ENCODE measurements at regions not wholly inside any gene's neighbourhood (a gene's known extent, or its start where the extent isn't known, plus 50 kb on each side); places are given as distances from the start of the nearest gene placed in this dataset.

GRCh38 chr3:118187221-118187620, 847.4 kb downstream of the IGSF11 start:
- no peaks in the 10 kb centered on the region for H3K27me3 ChIP-seq (ENCODE audit: low read depth)
- no peak overlapping the region for H3K27ac ChIP-seq (replicated peaks)
- no peaks in the 10 kb centered on the region for H3K4me1 ChIP-seq
- TF ChIP-seq CTCF (IDR thresholded peaks at IDR 0.05; ENCODE audit: borderline replicate concordance) = no peak
- H3K36me3 ChIP-seq = no peaks in the 10 kb centered on the region
- no peak overlapping the region for H3K4me3 ChIP-seq
- intact Hi-C loops (cut with micrococcal nuclease) = no loop called here
- H3K9me3 ChIP-seq (replicated peaks) = peaks cover 38% of the 10 kb centered on the region
- DNase-seq = no peak

DNA sequence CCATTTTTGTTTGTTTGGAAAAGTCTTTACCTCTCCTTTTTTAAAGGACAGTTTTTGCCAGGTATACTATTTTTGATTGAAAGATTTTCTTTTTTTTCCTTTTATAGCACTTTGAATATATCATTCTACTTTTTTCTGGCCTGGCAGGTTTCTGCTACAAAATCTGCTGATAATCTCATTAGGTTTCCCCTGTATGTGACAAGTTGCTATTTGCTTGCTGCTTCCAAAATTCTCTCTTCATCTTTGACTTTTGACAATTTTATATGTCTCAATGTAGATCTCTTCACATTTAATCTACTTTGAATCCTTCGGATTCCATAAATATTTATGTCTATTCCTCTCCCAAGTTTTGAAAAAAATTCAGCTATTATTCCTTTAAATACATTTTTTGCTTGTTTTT, 838.5 kb downstream of the IGSF11 start:
- TF ChIP-seq CTCF (IDR thresholded peaks at IDR 0.05; ENCODE audit: borderline replicate concordance) = no peak
- intact Hi-C loops (cut with micrococcal nuclease) = no loop called here
- no peak for DNase-seq
- no peaks in the 10 kb centered on the region for H3K4me1 ChIP-seq
- no peaks in the 10 kb centered on the region for H3K27me3 ChIP-seq (ENCODE audit: low read depth)
- H3K4me3 ChIP-seq = no peak overlapping the region
- H3K27ac ChIP-seq (replicated peaks) = no peak overlapping the region
- no peaks in the 10 kb centered on the region for H3K36me3 ChIP-seq
- H3K9me3 ChIP-seq (replicated peaks) = peaks cover 91% of the 10 kb centered on the region

DNA sequence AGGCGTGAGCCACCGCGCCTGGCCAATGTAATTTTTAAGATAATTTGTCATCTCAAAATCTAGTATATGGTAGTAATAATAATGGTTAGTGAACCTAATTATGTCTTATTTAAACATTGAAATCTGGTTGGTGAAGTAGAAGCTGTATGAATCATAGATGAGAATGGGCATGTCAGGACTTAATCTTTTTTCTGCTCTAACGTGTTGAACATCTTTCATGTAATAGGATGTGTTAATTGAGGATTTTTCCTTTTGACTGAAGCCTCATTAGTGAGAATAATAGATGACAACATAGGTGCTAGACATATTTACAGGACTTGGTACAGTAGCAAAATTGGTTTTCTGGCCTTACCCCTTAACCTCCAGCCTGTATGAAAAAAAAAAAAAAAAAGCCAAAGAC, 835.6 kb downstream of the IGSF11 start:
- no peak for TF ChIP-seq CTCF (IDR thresholded peaks at IDR 0.05; ENCODE audit: borderline replicate concordance)
- intact Hi-C loops (cut with micrococcal nuclease) = no loop called here
- Histone ChIP-seq H3K27ac (replicated peaks) (no peak overlapping the region), H3K4me3 (no peak overlapping the region), H3K27me3 (ENCODE audit: low read depth) (no peaks in the 10 kb centered on the region), H3K4me1 (no peaks in the 10 kb centered on the region), H3K9me3 (replicated peaks) (peaks cover 94% of the 10 kb centered on the region), H3K36me3 (no peaks in the 10 kb centered on the region)
- DNase-seq = no peak

- Histone ChIP-seq H3K27me3 (ENCODE audit: low read depth) (no peaks in the 10 kb centered on the region), H3K27ac (replicated peaks) (no peak overlapping the region), H3K4me1 (no peaks in the 10 kb centered on the region), H3K36me3 (no peaks in the 10 kb centered on the region), H3K4me3 (no peak overlapping the region), H3K9me3 (replicated peaks) (peaks cover 55% of the 10 kb centered on the region)
- intact Hi-C loops (cut with micrococcal nuclease) = no loop called here
- TF ChIP-seq CTCF (IDR thresholded peaks at IDR 0.05; ENCODE audit: borderline replicate concordance) = no peak
- DNase-seq = no peak
These were observed 830.5 kb downstream of the IGSF11 start for GRCh38 chr3:118204052-118204656.

DNA sequence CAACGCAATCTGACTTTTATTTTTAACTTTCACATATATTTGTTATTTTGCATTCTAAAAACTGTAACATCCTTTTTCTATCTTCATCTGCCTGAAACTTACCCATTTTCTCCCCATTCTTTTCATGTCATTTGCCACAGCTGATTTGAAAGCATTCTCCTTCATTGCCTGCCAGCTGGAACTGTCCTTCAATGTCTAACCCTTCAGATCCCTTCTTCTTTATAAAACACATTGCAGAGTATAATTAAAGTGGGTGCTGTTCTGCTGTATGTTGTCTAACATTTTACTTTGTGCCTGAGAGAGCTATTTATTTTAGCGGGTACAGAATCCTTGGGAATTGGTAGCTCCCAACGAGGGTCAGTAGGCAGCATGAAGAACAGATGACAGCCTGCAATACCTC, 827.4 kb downstream of the IGSF11 start:
- DNase-seq = no peak
- H3K4me3 ChIP-seq = no peak overlapping the region
- H3K27ac ChIP-seq (replicated peaks) = no peak overlapping the region
- peaks cover 26% of the 10 kb centered on the region for H3K9me3 ChIP-seq (replicated peaks)
- no peaks in the 10 kb centered on the region for H3K27me3 ChIP-seq (ENCODE audit: low read depth)
- no peak for TF ChIP-seq CTCF (IDR thresholded peaks at IDR 0.05; ENCODE audit: borderline replicate concordance)
- intact Hi-C loops (cut with micrococcal nuclease) = no loop called here
- no peaks in the 10 kb centered on the region for H3K4me1 ChIP-seq
- no peaks in the 10 kb centered on the region for H3K36me3 ChIP-seq
